GM19035 (cell line): ENCODE measurements at regions not wholly inside any gene's neighbourhood (a gene's known extent, or its start where the extent isn't known, plus 50 kb on each side); places are given as distances from the start of the nearest gene placed in this dataset.
"Not testable (repeated sequence)": the region's sequence is repeated elsewhere in the genome, so short reads cannot be mapped to it uniquely, and the experiment has no call there.

ENCODE experiments used
- ATAC-seq: cut with Tn5 transposase; IDR thresholded peaks from one replicate; pipeline ENCODE4 v1.9.1; 2021; ENCODE audit not compliant: unreplicated experiment

DNA sequence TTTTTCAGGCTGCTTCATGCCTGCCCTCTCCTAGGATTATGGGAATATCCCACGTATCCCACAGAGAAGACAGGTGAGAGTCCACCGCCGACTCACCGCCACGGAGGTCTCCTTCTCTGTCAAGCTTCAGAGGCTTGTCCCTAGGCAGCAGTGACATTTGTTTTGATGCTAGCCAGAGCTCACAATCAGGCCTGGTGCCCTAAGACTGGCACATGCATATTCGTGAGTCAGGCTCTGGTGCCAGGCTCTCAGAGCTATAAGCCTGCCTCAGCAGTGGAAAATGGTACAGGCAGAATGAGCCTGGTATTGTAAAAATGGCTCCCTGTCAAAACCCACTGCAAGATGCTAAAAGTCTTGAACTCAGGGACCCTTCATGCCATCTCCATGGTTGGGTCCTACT, 65.5 kb downstream of the RBMY1A1 start:
- no peak for ATAC-seq

DNA sequence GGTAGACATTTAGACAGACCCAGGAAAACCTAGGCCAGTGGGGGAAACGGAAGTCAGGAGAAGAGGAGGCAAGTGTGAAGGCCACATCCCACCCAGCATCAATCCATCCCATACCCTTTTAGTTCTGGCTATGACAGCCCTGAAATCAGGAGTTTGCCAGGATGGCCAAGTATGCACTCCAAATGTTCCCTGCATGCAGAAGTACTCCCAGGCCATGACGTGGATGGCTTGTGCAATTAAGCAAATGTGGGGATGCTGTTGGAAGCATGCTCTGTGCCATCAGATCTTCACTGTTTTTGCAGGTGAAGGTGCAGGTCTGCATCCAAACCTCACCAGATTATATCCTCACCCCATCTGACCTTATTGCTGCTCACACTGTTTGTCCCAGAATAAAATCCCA, 66.8 kb downstream of the RBMY1A1 start:
- ATAC-seq, result no peak

DNA sequence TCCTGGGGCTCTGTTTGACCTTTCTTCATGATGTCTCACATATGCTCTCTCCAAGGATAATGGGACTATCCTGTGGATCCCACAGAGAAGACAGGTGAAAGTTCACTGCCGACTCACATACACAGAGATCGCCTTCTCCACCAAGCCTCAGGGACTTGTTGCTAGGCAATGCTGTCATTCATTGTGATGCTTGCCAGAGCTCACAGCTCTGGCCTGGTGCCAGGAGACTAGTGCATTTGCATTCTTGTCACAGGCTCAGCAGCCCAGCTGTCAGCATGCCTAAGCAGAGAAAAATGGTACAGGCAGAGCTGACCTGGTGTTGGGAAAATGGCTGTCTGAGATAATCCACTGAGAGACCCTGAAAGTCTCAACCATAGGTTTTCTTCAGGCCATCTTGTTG, 67.9 kb downstream of the RBMY1A1 start:
- ATAC-seq, result no peak

DNA sequence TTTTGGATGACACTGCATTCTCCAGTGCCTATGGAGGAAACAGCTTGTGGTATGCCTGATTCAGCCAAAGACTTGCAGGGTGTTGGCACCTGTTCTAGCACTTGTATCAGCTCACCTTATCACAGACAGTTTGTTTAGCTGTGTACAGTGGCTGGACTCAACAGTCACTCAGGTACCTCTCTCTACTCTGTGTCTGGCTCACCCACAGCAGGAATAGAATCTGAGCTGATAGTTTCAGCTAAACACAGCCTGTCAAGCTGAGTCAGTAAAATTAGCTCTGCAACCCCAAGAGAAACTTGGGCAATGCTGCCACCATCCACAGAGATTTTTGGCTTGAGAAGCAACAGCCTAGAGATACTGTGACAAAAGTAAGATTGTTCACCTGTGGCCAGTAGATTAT, 101.5 kb downstream of the RBMY1A1 start:
- ATAC-seq, result no peak

DNA sequence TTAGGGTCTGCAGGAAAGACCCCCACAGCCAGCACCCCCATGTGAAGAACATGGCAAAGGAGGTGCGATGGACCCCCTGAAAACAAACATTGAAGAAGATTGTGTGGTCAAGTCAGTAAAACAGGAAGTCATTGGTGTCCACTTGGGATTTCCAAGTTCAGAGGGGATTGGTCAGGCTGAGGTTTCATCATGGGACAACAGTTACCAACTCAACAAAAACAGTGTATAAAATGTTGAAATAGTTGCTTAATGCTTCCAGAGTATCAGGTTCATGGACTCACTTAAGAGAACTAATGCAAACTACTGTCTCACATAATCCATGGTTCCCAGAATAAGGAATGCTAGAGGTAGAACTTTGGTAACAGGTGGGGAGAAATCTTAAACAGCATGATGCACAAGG, 115.8 kb downstream of the RBMY1A1 start:
- ATAC-seq, result no peak

DNA sequence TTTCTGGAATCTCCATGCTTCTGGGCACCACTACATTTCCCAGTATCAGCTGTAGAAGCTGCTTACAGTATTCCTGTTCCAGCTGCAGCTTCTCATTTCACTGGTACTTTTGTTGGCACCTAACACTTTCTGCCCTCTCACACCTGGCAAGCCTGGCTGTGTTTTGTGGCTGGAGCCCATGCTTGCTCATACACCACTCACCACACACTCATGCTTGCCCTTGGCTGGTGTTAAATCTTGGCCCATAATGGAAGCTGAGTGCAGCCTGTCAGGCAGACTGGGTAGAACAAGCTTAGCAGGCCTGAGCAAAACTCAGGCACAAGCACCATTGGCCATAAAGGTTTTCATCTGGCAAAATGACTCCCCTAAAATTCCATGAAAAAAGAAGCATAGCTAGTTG, 124.4 kb downstream of the RBMY1A1 start:
- ATAC-seq, result not testable (repeated sequence)

DNA sequence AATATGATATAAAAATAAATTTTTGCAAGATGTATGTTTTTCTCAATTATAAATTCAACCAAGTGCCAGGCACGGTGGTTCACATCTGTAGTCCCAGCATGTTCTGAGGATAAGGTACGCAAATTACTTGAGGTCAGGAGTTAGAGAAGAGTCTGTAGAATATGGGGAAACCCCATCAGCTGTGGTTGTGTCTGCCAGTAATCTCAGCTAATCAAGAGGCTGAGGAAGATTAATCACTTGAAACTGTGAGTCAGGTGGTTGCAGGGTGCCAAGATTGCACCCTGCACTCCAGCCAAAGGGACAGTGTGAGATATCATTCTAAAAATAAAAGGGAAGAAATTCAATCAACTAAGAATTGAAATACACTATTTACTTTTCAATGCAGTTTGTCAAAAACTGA, 144.9 kb downstream of the RBMY1A1 start:
- ATAC-seq, result peak; percentile 78

DNA sequence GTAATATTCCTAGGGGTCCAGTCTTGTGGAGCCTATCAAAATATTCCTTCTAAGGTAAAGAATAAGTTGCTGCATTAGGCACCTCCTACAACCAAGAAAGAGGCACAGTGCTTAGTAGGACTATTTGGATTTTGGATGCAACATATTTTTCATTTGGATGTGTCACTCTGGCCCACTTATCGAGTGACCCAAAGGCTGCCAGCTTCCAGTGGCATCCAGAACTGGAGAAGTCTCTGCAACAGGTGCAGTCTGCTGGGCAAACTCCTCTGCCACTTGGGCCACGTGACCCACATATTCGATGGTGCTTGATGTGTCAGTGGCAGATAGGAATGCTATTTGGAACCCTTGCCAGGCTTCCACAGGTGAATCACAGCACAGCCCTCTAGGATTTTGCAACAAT, 151.7 kb downstream of the RBMY1A1 start:
- not testable (repeated sequence) for ATAC-seq

DNA sequence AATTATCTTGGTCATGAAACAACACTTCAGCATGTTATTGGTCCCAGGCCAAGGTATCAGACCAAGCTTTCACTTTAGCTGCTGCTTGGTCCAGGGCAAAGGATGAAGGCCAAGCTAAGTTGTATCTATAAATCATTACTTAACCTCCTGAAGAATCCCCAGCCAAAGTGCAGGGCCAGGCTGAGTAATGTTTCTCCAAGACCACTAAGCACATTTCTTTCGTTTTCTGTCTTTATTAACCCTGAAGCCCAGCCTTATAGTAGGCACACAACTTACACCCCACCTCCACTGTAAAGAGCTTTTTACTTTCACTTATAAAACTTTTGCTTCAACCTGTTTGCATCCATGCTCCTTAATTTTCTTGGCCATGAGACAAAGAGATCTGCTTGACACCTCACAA, 167.3 kb downstream of the RBMY1A1 start:
- ATAC-seq, result not testable (repeated sequence)

DNA sequence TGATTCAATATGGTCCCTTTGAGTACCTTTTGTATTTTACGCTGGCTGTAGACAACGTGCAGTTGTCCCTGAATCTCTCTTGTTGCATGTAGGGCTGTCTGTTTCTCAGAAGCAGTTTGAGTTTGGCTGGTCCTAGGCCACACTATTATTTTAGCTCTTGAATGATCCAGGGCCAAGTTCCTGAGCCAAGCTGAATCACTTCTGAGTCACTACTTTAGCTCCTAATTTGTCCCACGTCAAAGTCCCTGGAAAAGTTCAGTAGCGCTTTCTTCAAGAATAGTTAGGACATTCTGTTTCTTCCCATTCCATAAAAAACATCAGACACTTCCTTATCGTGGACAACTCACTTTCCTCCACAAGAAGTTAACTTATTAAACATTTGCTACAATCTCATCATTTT, 168.2 kb downstream of the RBMY1A1 start:
- ATAC-seq, result not testable (repeated sequence)

DNA sequence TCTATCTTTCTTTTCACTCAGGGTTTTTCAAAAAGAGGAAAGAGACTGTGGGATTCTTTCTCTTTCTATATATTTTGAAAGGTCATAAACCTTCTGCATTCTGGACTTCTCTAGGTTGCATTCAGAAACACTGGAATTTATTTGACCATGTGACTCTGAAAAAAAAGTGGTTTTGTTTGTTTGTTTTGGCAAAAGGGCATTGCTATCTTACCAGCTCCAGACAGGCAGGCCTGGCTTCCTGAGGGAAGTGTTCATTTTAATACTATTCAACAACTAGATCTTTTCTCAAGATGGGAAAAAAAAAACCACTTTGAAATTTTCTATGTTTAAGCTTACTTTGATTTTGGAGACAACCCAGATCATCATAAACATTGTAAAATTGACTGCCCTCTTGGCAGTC, 170.6 kb downstream of the RBMY1A1 start:
- ATAC-seq, result no peak

DNA sequence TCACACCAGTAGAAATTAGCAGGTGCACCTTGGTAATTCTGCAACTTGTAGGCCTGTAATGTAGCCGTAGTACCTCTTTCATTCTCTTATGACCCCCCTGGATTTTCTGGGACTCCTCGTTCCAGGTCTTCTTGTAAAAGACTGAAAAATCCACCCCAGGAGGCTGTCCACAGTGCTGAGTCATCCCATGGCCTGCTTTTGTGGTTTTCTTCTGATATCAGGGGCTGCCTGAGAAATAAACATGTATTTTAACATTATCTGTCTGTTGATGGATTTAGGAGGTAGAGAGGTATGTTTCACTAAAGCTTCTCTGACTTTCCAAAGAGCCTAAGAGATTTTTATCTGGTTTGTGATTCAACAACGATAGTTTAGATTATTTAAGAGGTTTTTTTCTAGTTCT, 171.9 kb downstream of the RBMY1A1 start:
- not testable (repeated sequence) for ATAC-seq

DNA sequence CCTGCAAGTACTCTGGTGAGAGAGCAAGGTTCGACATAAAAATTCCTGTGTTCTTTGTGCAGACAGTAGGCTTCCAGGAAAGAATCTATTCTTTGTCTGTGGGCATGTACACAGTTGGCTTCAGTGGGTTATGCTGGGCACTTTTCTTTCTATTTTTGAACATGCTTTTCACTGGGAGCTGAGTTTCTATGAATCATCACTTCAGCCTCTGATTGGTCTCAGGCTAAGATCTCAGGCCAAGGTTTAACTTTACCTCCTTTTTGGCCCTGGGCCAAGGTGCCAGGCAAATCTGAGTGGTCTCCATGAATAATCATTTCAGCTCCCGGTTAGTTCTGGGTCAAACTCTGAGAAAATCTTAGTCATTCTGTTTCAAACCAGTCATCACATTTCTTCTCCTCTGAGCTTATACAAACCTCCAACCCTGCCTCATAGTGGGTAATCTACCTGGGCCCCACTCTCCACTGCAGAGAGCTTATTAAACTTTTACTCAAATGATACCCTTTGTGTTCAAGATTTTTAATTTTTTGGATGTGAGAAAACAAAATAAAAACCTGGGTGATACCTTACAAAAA, 158.8 kb downstream of the RBMY1D start:
- not testable (repeated sequence) for ATAC-seq

DNA sequence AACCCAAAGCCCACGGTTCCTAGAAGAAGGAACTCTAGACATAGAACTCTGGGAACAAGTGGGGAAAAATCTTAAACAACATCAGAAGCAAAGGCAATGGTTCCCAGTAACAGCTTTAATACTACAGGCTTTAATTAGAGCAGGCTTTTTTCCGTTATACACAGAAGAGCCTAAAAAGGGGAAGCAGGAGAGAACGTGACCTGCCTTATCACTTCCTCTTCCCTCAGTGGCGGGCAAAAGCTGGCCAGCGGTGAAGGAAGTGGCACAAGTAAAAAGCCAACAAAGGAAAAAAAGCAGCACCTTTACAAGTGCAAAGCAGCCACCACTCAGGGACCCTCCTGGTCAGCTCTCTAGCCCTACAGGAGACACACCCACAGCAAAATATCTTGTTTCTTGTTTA, 149.3 kb downstream of the RBMY1D start:
- ATAC-seq, result not testable (repeated sequence)

DNA sequence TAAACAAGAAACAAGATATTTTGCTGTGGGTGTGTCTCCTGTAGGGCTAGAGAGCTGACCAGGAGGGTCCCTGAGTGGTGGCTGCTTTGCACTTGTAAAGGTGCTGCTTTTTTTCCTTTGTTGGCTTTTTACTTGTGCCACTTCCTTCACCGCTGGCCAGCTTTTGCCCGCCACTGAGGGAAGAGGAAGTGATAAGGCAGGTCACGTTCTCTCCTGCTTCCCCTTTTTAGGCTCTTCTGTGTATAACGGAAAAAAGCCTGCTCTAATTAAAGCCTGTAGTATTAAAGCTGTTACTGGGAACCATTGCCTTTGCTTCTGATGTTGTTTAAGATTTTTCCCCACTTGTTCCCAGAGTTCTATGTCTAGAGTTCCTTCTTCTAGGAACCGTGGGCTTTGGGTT, 134.1 kb downstream of the RBMY1D start:
- not testable (repeated sequence) for ATAC-seq

DNA sequence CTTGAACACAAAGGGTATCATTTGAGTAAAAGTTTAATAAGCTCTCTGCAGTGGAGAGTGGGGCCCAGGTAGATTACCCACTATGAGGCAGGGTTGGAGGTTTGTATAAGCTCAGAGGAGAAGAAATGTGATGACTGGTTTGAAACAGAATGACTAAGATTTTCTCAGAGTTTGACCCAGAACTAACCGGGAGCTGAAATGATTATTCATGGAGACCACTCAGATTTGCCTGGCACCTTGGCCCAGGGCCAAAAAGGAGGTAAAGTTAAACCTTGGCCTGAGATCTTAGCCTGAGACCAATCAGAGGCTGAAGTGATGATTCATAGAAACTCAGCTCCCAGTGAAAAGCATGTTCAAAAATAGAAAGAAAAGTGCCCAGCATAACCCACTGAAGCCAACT, 126.5 kb downstream of the RBMY1D start:
- ATAC-seq, result not testable (repeated sequence)

DNA sequence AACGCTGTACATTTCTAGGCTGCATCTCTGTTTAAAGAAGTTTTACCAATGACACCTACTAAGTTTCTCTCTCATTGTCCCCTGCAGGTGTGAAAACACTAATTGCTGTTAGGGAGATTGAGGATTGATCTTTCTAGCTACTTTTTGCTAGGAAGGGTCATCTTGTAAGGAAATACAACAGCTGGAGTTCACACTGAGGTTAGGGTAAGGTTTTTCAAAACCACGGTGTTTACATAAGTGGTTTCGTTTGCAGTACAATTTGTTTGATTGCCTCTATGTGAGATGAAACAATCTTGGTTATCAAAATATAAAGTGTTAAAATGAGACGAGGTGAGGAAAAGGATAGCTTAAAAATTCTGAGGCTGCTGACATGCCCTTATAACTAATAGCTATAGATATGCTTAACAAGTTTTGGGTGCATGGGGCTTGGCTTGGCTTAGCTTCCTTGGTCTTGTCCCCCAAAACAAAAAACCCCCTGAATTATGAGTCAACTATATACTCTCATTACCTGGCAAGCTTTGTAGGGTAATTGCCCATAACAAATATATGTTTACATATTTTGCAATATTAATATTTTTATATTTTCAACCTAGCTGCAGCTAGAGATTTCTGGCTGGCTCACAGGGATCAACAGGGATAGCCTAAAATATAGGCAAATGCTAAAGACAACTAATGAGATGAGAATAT, 112.0 kb downstream of the RBMY1D start:
- peak; percentile 53 for ATAC-seq

DNA sequence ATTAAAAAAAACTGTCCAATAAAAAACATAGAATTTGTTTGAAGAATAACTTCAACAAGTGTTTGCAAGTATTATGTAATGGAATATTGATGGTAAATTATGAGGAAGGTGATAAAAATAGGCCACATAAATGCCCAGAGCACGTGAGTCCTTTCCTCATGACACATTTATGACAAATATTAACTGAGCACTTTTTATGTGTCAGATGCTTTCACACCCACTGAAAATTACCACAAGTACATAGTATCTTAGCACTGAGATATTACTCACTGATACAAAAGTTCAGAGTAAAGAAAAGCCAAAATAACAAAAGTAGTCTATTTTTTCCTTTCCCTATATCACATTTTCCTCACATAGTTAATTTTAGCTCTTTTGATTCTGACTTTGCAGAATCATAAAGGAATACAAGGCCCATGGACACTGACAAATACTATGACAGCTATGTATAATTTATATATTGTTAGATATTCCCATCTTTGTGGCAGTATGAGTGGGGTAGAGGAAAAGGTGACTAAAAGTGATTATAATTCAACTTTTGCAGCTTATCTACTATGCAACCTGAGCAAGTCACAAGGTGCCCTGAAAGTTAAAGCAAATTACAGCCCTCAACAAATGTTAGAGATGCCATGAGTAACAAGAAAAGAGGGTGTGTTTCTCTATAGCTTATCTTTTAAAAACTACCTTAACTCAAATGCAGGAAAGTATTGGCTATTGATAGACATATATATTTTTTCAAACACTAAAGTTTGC, 80.7 kb downstream of the RBMY1D start:
- ATAC-seq, result no peak

DNA sequence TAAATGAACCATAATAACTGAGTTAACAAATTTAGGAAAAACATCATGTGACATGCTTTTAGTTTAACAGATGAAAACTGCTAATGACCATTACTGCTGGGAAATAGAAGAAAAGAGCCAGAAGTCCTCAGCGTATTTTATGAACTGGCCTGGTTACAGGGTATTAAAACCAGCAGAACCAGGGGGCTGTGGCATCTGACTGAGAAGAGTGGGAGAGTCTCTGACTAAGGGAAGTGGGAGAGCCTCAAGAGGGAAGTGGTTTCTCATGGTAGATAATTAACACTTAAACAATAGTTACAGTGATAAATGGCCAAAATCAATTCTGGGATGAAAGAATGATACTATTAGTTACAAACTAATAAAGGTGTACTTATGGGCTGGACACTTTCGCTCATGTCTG, 79.8 kb downstream of the RBMY1D start:
- ATAC-seq, result no peak

DNA sequence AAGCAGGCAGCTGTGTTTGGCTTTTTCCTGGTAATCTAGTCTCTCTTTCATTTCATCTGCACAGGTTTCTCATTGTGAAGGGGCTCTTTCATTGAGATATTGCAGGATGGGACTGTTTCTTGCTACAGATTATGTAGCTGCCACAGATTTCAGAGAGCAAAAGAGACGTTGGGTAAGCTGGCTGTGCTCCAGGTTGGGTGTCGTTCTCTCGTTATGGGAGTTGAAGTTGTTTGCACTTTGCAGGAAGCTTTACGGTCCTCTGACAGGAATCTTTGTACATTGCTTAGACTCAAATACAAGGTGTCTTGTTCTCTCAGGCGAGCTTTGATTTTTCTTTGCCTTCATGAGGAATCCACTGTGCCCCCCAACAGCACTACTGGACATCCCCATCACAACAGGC, 72.4 kb downstream of the RBMY1D start:
- no peak for ATAC-seq

DNA sequence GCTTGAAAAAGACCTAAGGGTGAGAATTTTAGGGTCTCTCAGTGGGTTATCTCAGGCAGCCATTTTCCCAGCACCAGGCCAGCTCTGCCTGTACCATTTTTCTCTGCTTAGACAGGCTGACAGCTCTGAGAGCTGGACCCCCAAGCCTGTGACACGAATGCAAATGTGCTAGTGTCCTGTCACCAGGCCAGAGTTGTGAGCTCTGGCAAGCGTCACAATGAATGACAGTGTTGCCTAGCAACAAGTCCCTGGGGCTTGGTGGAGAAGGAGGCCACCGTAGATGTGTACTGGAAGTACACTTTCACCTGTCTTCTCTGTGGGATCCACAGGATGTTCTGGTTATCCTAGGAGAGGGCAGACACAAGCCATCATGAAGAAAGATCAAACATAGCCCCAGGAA, 66.7 kb downstream of the RBMY1D start:
- ATAC-seq, result no peak
